ENCODE measurements at regions not wholly inside any gene's neighbourhood (a gene's known extent, or its start where the extent isn't known, plus 50 kb on each side); places are given as distances from the start of the nearest gene placed in this dataset.

GRCh38 chr22:48352086-48352911 is 1475.4 kb downstream of the BRD1 start:
- TF ChIP-seq CTCF (IDR thresholded peaks at IDR 0.05) (no peak), POLR2A (IDR thresholded peaks at IDR 0.05) (no peak)
